GM12864 (cell line): ENCODE measurements at regions not wholly inside any gene's neighbourhood (a gene's known extent, or its start where the extent isn't known, plus 50 kb on each side); places are given as distances from the start of the nearest gene placed in this dataset.
"Not testable (repeated sequence)": the region's sequence is repeated elsewhere in the genome, so short reads cannot be mapped to it uniquely, and the experiment has no call there.

Source experiments
- DNase-seq: peaks from one replicate; pipeline ENCODE4 v3.0.0-alpha.2; 2011; ENCODE audit warnings: low read depth
- H3K4me3 ChIP-seq: 2 replicates; pipeline ENCODE4 v1.5.1; 2011; ENCODE audit warnings: mild to moderate bottlenecking, low read depth, low read length, control low read depth
- CTCF ChIP-seq: IDR thresholded peaks from 2 replicates; pipeline ENCODE4 v1.5.1; 2011; ENCODE audit warnings: low read depth, mild to moderate bottlenecking, moderate library complexity, low read length, control low read depth, inconsistent platforms; ENCODE audit errors: missing control alignments

DNA sequence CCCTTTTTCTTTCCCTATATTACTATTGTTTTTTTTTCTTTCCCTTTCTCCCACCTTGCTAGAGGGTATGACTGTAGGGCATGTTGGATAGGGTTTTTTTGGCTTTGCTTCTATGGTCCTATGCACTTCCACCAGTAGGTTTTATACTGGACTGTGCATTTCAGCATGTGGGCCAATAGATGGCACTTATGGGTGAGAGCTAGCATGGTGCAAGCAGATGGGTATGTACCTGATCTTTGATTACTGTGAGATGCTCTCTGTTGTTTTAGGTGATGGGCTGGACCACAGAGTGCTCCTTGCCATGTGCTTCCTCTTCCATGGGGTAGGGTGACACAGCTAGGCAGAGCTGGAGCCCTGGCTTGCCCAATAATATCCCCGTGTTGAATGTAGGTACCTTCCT lies 128.5 kb upstream of the CHD6 start:
- TF ChIP-seq CTCF = peak; percentile 31
- H3K4me3 ChIP-seq = no peak overlapping the region
- no peak for DNase-seq

- no peak for DNase-seq
- no peak overlapping the region for H3K4me3 ChIP-seq
- peak; percentile 92 for TF ChIP-seq CTCF
Observed at GRCh38 chr20:41738604-41739206, 120.5 kb upstream of the CHD6 start.

- TF ChIP-seq CTCF = no peak
- DNase-seq = no peak
- no peak overlapping the region for H3K4me3 ChIP-seq
Observed at GRCh38 chr20:41735949-41736348, 117.8 kb upstream of the CHD6 start.

DNA sequence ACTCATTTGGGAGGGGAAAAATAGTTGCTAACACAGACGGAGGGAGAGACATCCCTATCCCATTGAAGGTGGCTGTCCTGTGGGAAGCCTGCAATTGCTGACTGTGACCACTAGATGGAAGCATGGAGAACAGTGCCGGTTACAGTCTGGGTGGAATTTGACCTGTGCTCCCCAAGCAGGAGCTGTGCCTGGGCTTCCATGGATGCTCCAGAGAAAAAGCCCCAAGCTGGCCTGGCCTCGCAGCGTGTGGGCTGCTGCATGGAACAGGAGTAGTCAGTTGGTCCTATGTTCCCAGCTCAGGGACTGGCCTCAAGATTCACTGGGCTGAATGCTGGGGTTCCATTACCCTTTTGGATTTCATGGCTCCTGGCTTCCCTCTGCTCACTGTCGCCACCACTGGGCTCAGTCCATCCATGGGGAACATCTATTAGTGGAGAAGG lies 116.3 kb upstream of the CHD6 start:
- no peak for DNase-seq
- TF ChIP-seq CTCF = peak; percentile 99
- no peak overlapping the region for H3K4me3 ChIP-seq

GRCh38 chr20:41733151-41733550 lies 115.0 kb upstream of the CHD6 start:
- no peak overlapping the region for H3K4me3 ChIP-seq
- DNase-seq = no peak
- TF ChIP-seq CTCF = no peak

GRCh38 chr20:41731198-41731597 lies 113.0 kb upstream of the CHD6 start:
- not testable (repeated sequence) for DNase-seq, H3K4me3 ChIP-seq

DNA sequence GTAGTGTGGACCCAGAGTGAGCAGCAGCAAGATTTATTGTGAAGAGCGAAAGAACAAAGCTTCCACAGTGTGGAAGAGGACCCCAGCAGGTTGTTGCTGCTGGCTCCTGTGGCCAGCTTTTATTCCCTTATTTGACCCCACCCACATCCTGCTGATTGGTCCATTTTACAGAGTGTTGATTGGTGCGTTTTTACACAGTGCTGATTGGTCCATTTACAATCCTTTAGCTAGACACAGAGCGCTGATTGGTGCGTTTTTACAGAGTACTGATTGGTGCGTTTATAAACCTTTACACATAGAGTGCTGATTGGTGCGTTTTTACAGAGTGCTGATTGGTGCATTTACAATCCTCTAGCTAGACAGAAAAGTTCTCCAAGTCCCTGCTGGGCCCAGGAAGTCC lies 109.5 kb upstream of the CHD6 start:
- not testable (repeated sequence) for H3K4me3 ChIP-seq, DNase-seq

DNA sequence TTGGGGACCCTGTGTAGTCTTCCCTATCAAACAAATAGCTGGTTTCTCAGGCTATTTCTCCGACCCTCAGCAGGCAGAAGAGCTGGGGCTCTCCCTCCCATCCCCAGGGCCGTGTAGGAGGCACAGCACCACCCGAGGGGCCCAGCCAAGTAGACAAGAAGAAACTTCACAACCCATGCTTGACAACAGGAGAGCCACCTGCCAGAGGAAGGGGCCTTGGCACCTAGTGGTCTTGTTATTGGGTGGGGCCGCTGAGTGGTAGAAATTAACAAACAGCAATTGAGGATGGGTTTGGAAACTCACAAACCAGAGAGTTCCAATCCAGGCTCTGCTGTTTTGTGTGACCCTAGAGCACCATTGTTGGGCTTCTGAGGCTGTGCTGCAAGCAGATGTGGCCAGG lies 108.5 kb upstream of the CHD6 start:
- no peak for TF ChIP-seq CTCF

More for the DNA sequence above, 108.5 kb upstream of the CHD6 start:
- no peak for DNase-seq
- H3K4me3 ChIP-seq = no peak overlapping the region
